Heart right ventricle (tissue), 16 donors: ENCODE measurements at regions not wholly inside any gene's neighbourhood (a gene's known extent, or its start where the extent isn't known, plus 50 kb on each side); places are given as distances from the start of the nearest gene placed in this dataset.
A peak's percentile ranks its signal among the peaks of the same experiment; 100 is the strongest.

Experiments
- ATAC-seq, 8 donors: fragments of 200-7000 bp; cut with Tn5 transposase; one replicate each; pipeline ENCODE4 v1.9.1; 2020; ENCODE audit warnings: mild to moderate bottlenecking in 8 of 8, moderate library complexity in 8 of 8, moderate number of reproducible peaks in 1 of 8
- DNase-seq, 2 donors: peaks; one replicate each; pipeline ENCODE4 v3.0.0-alpha.2; 2020
- H3K27ac ChIP-seq, 10 donors: fragments of 200-600 bp; sonication (generic) in 2 of 10; one replicate each; pipeline versions ENCODE4 v1.5.0 to v1.8.0; 2020 to 2022; ENCODE audit warnings: mild to moderate bottlenecking in 3 of 10
- H3K27me3 ChIP-seq, 7 donors: fragments of 200-600 bp; one replicate each; pipeline ENCODE4 v1.8.0; 2021 to 2022; ENCODE audit warnings: mild to moderate bottlenecking in 2 of 7
- H3K36me3 ChIP-seq, 9 donors: fragments of 200-600 bp; sonication (generic) in 1 of 9; one replicate each; pipeline versions ENCODE4 v1.5.0 to v1.8.0; 2020 to 2022; ENCODE audit warnings: mild to moderate bottlenecking in 2 of 9
- H3K4me1 ChIP-seq, 9 donors: fragments of 200-600 bp; sonication (generic) in 1 of 9; one replicate each; pipeline versions ENCODE4 v1.5.0 to v1.8.0; 2020 to 2022; ENCODE audit warnings: mild to moderate bottlenecking in 4 of 9
- H3K4me3 ChIP-seq, 10 donors: fragments of 200-600 bp; sonication (generic) in 2 of 10; one replicate each; pipeline versions ENCODE4 v1.5.0 to v1.8.0; 2020 to 2022; ENCODE audit warnings: mild to moderate bottlenecking in 7 of 10, moderate library complexity in 2 of 10
- H3K9me3 ChIP-seq, 11 donors: fragments of 200-600 bp in 10 of 11; sonication (generic) in 2 of 11; one replicate each; pipeline versions ENCODE4 v1.5.0 to v1.8.0; 2013 to 2022; ENCODE audit warnings: mild to moderate bottlenecking in 2 of 11, control low read depth in 1 of 11, moderate library complexity in 1 of 11
- CTCF ChIP-seq, 9 donors: fragments of 200-600 bp; sonication (generic) in 2 of 9; IDR thresholded peaks; one replicate each; pipeline versions ENCODE4 v1.5.0 to v1.8.0; 2021 to 2022; ENCODE audit warnings: antibody characterized with exemption in 9 of 9, mild to moderate bottlenecking in 5 of 9, moderate library complexity in 1 of 9
- WGBS, 2 donors: extraction: QIAGEN DNeasy Blood & Tissue Kit; methylation state at CpG; one replicate each; pipeline ENCODE4 v1.1.7; 2013; ENCODE audit warnings: inconsistent platforms in 1 of 2; 5-methylcytosine and 5-hydroxymethylcytosine counted together
- intact Hi-C, 10 donors: fragments of 100-400 bp; cut with DNase I; formaldehyde crosslinking; loops; one replicate each; pipeline versions ENCODE4 v1.11.1 to v1.14.2; 2022
- donor health status: Arrhythmogenic right ventricular cardiomyopathy.
- donor health status: ischemic (EF 13 %, LVEDD 7.1; RV severe dilation, severe dysfunction).
- donor health status: healthy with polysubstance abuse.
- donor health status: DM: no; HTN: yes; CAD: no.
- donor health status: DM: no; HTN: no; CAD: no.
- donor health status: ischemic (EF 25% LVEDD 6.9; RV normal size, moderate dysfunction).
- donor health status: ischemic (EF 25% LVEDD 5.7; RV mildly dilated, moderate dysfunction).
- donor health status: healthy.
- donor health status: DM: yes; HTN: yes; CAD: no.
- donor health status: Ischemic cardiomyopathy.
- donor health status: ischemic (EF 35%, LVEDD 5.7; RV mildly dilated, moderate dysfunction).
- donor health status: nonischemic (EF 11% LVEDD 7.7; RV severe dilation, severe dysfunction).
- donor health status: DM: yes; HTN: yes; CAD: no.
- donor health status: PGD.
- donor health status: ischemic (EF 29% LVEDD 5.4; RV normal size, mild dysfunction).
- donor health status: nonischemic (EF 23%, LVEDD 6.1; RV moderate dilation, normal function).

- Histone ChIP-seq H3K36me3 (no peaks in the 10 kb centered on the region), H3K9me3 (peaks cover 0 to 3% (median 0%) of the 10 kb centered on the region in 11 donors), H3K27ac (no peak overlapping the region), H3K27me3 (no peaks in the 10 kb centered on the region), H3K4me3 (no peak overlapping the region), H3K4me1 (no peaks in the 10 kb centered on the region)
- DNase-seq (no peak), ATAC-seq (no peak)
- intact Hi-C loops: no loop called here
- no peak for TF ChIP-seq CTCF (IDR thresholded peaks at IDR 0.05)
- WGBS, 2 donors: 83 to 86% methylated on average over 4 of the region's 4 CpGs
Observed at GRCh38 chr14:48944809-48945208, 641.4 kb downstream of the RPS29 start.

- Histone ChIP-seq H3K4me1 (no peaks in the 10 kb centered on the region), H3K27me3 (no peaks in the 10 kb centered on the region), H3K27ac (no peak overlapping the region), H3K4me3 (no peak overlapping the region), H3K9me3 (peaks cover 0 to 3% (median 0%) of the 10 kb centered on the region in 11 donors), H3K36me3 (no peaks in the 10 kb centered on the region)
- no peak for DNase-seq
- 53 to 72% methylated on average over 4 of the region's 4 CpGs for WGBS, 2 donors
- intact Hi-C loops: no loop called here
- no peak for ATAC-seq
- TF ChIP-seq CTCF (IDR thresholded peaks at IDR 0.05): no peak
Observed at GRCh38 chr14:48943913-48944312, 642.3 kb downstream of the RPS29 start.

GRCh38 chr14:48937541-48938195 is 648.5 kb downstream of the RPS29 start:
- WGBS, 2 donors: 13 to 31% methylated on average over 10 of the region's 10 CpGs
- no peak for DNase-seq
- no peaks in the 10 kb centered on the region for H3K36me3 ChIP-seq
- H3K9me3 ChIP-seq: peaks cover 0 to 3% (median 0%) of the 10 kb centered on the region in 11 donors
- intact Hi-C loops: no loop called here
- no peak for TF ChIP-seq CTCF (IDR thresholded peaks at IDR 0.05)
- no peak overlapping the region for H3K4me3 ChIP-seq
- no peaks in the 10 kb centered on the region for H3K27me3 ChIP-seq
- peaks cover 0 to 8% (median 0%) of the 10 kb centered on the region in 9 donors for H3K4me1 ChIP-seq
- H3K27ac ChIP-seq: no peak overlapping the region
- peak in 3 of 8 donors; percentile 53 to 87 (median 80) for ATAC-seq

- Histone ChIP-seq H3K9me3 (peaks cover 0 to 3% (median 0%) of the 10 kb centered on the region in 11 donors), H3K4me1 (peaks cover 0 to 8% (median 0%) of the 10 kb centered on the region in 9 donors), H3K27ac (no peak overlapping the region), H3K4me3 (no peak overlapping the region), H3K36me3 (no peaks in the 10 kb centered on the region), H3K27me3 (no peaks in the 10 kb centered on the region)
- ATAC-seq: no peak
- intact Hi-C loops: no loop called here
- no peak for DNase-seq
- TF ChIP-seq CTCF (IDR thresholded peaks at IDR 0.05): no peak
- 37 to 38% methylated on average over 1 of the region's 1 CpG for WGBS, 2 donors
Observed at GRCh38 chr14:48936849-48937248, 649.3 kb downstream of the RPS29 start.
